ENCODE measurements at regions not wholly inside any gene's neighbourhood (a gene's known extent, or its start where the extent isn't known, plus 50 kb on each side); places are given as distances from the start of the nearest gene placed in this dataset.
A peak's percentile ranks its signal among the peaks of the same experiment; 100 is the strongest.
"Not testable (repeated sequence)": the region's sequence is repeated elsewhere in the genome, so short reads cannot be mapped to it uniquely, and the experiment has no call there.

DNA sequence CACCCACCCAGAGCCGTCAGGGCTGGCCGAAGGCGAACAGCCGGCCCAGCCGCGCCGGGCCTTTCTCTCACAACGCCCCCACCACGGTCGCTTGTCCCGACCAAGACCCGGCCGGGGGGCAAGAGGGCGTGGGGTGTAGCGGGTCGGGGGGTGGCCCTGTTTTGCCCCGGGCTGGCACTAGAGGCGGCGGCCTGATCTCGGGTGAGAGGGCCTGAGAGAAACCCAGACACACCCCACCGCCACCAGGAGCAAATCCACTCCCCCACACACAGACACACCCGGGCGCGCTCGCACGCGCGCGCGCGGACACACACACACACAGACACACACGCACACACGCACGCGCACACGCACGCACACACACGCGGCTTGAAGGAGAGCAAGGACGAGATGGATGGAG, 100.0 kb upstream of the RHOU start:
- H3K36me3 ChIP-seq (ENCODE audit: control insufficient read depth in 2 of 2, insufficient read depth in 2 of 2, low read length in 1 of 2); ATAC-seq; H3K27ac ChIP-seq (ENCODE audit: control insufficient read depth, insufficient read depth); H4K20me1 ChIP-seq (ENCODE audit: control insufficient read depth, insufficient read depth); DNase-seq (ENCODE audit: low read depth, low spot score); in situ Hi-C loops (cut with MboI); H3K4me3 ChIP-seq; intact Hi-C loops (cut with micrococcal nuclease; ENCODE audit: unreplicated experiment); POLR2A ChIA-PET; RAD21 ChIA-PET (ENCODE audit: unreplicated experiment); SMC1A ChIA-PET (ENCODE audit: uncharacterized antibody, unreplicated experiment); H3K27me3 ChIP-seq (replicated peaks in 1 of 2; ENCODE audit: control insufficient read depth in 2 of 2, insufficient read depth in 2 of 2, low read length in 1 of 2); H2AFZ ChIP-seq (ENCODE audit: control insufficient read depth, low read depth, low read length); BruUV-seq (replicated peaks); H3K9me3 ChIP-seq (replicated peaks; ENCODE audit: control insufficient read depth, insufficient read depth, low read length); CTCF ChIA-PET; H3K4me1 ChIP-seq (ENCODE audit: control insufficient read depth, insufficient read depth, low read length); FAIRE-seq; H3K9ac ChIP-seq (ENCODE audit: control insufficient read depth, insufficient read depth, low read length); H3K79me2 ChIP-seq (ENCODE audit: control insufficient read depth, insufficient read depth, low read length): not testable (repeated sequence)
- 0 out of 2 replicates have a peak, but pooled peaks have one; percentile 38 for TF ChIP-seq HDGF (IDR thresholded peaks at IDR 0.05)
- WGBS (ENCODE audit: insufficient coverage, insufficient replicate concordance, low lambda C conversion rate, missing lambda C conversion rate) = 32% methylated on average over 37 of the region's 40 CpGs
- H3K4me2 ChIP-seq (ENCODE audit: control insufficient read depth, insufficient read depth) = 0 out of 2 replicates have a peak overlapping the region, but pooled peaks have one; percentile 9

DNA sequence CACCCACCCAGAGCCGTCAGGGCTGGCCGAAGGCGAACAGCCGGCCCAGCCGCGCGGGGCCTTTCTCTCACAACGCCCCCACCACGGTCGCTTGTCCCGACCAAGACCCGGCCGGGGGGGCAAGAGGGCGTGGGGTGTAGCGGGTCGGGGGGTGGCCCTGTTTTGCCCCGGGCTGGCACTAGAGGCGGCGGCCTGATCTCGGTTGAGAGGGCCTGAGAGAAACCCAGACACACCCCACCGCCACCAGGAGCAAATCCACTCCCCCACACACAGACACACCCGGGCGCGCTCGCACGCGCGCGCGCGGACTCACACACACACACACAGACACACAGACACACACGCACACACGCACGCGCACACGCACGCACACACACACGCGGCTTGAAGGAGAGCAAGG, 97.8 kb upstream of the RHOU start:
- H3K27me3 ChIP-seq (replicated peaks in 1 of 2; ENCODE audit: control insufficient read depth in 2 of 2, insufficient read depth in 2 of 2, low read length in 1 of 2); H3K9me3 ChIP-seq (replicated peaks; ENCODE audit: control insufficient read depth, insufficient read depth, low read length); H3K4me3 ChIP-seq; ATAC-seq; SMC1A ChIA-PET (ENCODE audit: uncharacterized antibody, unreplicated experiment); POLR2A ChIA-PET; H4K20me1 ChIP-seq (ENCODE audit: control insufficient read depth, insufficient read depth); H3K36me3 ChIP-seq (ENCODE audit: control insufficient read depth in 2 of 2, insufficient read depth in 2 of 2, low read length in 1 of 2); H3K79me2 ChIP-seq (ENCODE audit: control insufficient read depth, insufficient read depth, low read length); intact Hi-C loops (cut with micrococcal nuclease; ENCODE audit: unreplicated experiment); FAIRE-seq; H3K4me1 ChIP-seq (ENCODE audit: control insufficient read depth, insufficient read depth, low read length); RAD21 ChIA-PET (ENCODE audit: unreplicated experiment); BruUV-seq (replicated peaks); H2AFZ ChIP-seq (ENCODE audit: control insufficient read depth, low read depth, low read length); H3K4me2 ChIP-seq (ENCODE audit: control insufficient read depth, insufficient read depth); DNase-seq (ENCODE audit: low read depth, low spot score); H3K9ac ChIP-seq (ENCODE audit: control insufficient read depth, insufficient read depth, low read length); in situ Hi-C loops (cut with MboI); CTCF ChIA-PET; H3K27ac ChIP-seq (ENCODE audit: control insufficient read depth, insufficient read depth): not testable (repeated sequence)
- 0% methylated on average over 4 of the region's 39 CpGs for WGBS (ENCODE audit: insufficient coverage, insufficient replicate concordance, low lambda C conversion rate, missing lambda C conversion rate)

All from GM12878 (cell line).